IPS-NIHi7 (cell line): ENCODE measurements at regions not wholly inside any gene's neighbourhood (a gene's known extent, or its start where the extent isn't known, plus 50 kb on each side); places are given as distances from the start of the nearest gene placed in this dataset.
A peak's percentile ranks its signal among the peaks of the same experiment; 100 is the strongest.

Experiments
- DNase-seq: peaks from one replicate; pipeline ENCODE4 v3.0.0; 2012; ENCODE audit warnings: mixed read lengths; ENCODE audit errors: extremely low spot score

DNA sequence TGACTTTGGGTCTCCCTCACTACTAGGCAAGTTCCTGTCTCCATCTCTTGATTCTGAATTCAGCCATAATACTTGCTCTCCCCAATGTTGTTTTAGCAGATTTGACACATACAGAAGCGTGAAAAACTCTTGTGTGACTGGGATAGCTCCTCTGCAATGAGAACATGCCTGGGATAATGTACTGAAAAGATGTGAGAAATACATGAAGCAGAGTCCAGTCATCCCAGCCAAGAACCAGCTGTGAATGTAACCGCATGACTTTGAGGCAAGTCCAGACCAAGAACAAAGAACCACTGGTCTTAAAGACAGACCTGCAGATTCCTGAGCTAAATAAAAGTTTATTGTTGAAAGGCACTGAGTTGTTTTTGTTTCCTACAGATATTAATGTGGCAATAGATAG is 135.0 kb downstream of the NMUR2 start:
- DNase-seq = no peak

DNA sequence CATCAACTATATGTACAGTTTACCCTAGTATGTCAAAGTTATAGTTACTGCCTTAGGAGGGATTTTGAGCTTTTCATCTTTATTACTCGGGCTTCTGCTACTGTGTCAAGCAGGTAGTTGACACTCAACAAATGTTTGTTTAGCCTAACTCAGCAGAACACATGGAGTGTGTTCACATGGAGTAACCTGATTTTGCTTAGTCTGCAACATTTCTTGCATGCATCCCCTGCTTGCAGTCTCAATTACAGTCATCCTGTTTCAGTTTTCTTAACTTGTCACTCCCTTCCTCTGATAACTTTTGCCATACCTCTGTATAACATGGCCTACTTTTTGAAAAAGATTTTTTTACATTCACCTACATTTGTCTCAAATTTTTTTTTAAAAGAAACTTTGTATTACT is 135.5 kb downstream of the NMUR2 start:
- DNase-seq = no peak

GRCh38 chr5:152264645-152265254 is 140.3 kb downstream of the NMUR2 start:
- DNase-seq = no peak

- DNase-seq = peak; percentile 66
Observed at GRCh38 chr5:152262667-152263066, 142.4 kb downstream of the NMUR2 start.

- no peak for DNase-seq
Observed at GRCh38 chr5:152260940-152261339, 144.1 kb downstream of the NMUR2 start.

DNA sequence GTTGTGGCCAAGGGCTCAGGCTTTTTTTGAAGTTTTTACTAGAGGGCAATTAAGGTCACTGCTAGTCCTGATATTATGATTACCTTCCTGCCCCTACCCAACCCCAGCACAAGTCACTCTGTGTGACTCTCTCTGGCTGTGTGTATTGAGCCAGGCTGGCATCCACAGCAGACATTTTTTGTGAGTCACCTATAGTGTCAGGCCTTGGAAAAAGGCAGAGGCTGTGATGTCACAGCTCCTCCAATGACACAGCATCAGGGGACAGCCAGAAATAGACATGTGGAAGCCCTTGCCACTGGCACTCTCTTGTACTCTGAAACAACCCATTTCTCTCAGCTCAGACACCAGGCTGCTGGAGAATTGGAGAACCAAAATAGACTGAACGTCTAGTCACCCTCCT is 145.4 kb downstream of the NMUR2 start:
- no peak for DNase-seq

GRCh38 chr5:152256580-152256979 is 148.5 kb downstream of the NMUR2 start:
- DNase-seq = no peak

- DNase-seq = no peak
Observed at GRCh38 chr5:152255411-152255810, 149.7 kb downstream of the NMUR2 start.

- no peak for DNase-seq
Observed at GRCh38 chr5:152247850-152248385, 157.2 kb downstream of the NMUR2 start.

DNA sequence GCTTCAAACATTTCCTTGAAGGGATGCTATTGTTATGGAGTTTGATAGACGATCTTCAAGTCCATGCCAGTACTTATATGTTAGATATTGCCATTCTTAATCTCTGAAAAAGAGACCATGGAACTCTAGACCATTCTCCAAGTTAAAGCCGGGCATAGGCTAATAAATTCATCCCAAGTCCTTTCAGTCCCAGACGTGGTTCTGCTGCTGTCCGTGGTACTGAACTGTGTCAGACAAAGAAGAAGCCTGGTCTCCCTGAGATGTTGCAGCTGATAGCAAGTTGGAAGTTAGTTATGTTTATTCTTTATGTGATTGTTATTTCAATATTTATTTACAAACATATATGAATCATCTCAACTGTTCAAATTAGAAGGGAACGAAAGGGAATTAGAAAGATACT is 158.7 kb downstream of the NMUR2 start:
- DNase-seq = peak; percentile 65

DNA sequence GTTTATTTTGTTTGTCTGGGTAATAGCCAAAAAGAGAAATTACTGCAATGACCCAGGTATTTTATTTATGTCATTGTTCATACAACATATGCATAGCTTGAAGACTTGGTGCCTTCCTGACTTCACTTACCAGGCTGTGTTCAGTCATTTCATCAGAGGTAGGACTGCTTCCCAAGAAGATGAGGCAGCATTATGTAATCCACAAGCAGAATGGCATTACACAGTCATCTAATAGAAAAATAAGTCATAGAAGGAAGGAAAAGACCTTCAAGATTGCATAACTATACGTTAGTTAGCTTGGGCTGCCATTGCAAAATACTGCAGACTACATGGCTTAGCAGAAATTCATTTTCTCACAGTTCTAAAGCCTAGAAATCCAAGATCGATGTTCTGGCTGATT is 167.5 kb downstream of the NMUR2 start:
- DNase-seq = no peak

GRCh38 chr5:152226191-152226590 is 178.9 kb downstream of the NMUR2 start:
- no peak for DNase-seq

GRCh38 chr5:152221721-152222629 is 183.1 kb downstream of the NMUR2 start:
- no peak for DNase-seq

DNA sequence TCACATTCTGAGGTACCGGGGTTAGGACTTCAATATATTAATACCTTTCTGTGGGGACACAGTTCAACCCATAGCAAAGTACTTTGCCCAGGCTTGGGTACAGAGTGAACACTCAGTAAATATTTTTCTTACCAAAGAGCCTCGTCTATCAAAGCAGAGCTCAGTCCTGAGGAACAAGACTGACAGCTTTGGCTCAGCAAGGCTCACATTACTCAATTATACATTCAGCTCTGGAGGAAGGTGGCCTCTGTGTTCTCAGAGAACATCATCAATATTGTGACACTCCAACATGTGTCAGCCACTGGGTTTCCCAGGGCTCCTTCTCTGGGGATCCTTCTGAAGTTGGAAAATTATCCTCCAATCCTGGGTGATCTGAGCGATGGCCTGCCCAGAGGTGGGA is 186.4 kb downstream of the NMUR2 start:
- DNase-seq = no peak

DNA sequence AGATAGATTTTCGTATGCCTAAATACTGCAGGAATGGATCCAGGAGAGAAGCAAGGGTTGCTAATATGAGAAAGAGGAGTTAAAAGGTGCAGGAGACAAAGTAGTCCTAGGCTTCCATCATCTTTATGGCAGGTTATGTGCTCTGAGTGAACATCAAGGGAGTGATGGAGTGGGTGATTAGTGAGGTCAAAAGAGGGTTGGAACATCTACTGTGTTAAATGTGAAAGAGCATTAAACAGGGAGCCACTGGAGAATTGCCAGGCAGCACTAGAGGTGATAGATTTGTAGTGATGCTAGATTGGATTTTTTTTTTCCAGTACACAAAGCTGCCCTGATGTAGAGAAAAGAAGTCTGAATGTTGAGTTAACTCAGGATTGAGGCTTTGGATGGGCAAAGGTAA is 199.3 kb downstream of the NMUR2 start:
- no peak for DNase-seq

DNA sequence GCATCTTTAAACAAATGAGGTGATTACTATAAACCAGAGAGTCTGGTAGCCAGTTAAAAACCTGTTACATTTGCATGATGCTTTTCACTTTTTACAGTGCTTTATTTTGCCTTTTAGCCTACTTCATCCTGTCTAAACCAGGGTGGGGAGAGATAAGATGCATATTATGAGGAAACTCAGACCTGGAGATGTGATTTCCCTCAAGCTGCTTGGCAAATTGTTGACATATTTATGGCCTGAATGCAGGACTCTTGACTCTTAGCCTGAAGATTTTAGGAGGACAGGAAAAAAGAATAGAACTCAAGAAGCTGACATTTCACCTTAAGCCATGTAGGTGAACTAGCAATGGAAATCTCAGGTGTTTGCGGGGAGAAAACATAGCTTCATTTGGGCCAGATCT is 202.8 kb downstream of the NMUR2 start:
- no peak for DNase-seq

GRCh38 chr5:152193391-152194107 is 211.5 kb downstream of the NMUR2 start:
- no peak for DNase-seq

DNA sequence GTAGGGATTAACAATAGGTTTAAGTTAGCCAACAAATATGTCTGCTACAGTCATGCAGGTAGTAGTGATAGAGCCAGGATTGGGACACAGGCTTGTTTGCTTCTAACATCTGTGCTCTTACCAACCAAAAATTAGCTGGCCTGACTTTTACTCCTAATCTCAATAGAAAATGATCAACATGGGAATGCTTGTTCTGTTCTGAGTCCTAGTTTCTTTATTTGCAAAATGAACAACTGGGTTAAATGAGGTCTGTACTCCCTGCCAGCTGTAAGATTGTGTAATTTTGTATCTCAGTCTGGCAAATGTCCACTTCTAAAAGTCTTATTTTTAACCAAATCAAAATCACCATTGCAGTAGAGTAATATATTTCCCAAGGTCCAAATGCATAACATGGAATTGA is 216.8 kb downstream of the NMUR2 start:
- no peak for DNase-seq

GRCh38 chr5:152187668-152188067 is 217.4 kb downstream of the NMUR2 start:
- DNase-seq = no peak

DNA sequence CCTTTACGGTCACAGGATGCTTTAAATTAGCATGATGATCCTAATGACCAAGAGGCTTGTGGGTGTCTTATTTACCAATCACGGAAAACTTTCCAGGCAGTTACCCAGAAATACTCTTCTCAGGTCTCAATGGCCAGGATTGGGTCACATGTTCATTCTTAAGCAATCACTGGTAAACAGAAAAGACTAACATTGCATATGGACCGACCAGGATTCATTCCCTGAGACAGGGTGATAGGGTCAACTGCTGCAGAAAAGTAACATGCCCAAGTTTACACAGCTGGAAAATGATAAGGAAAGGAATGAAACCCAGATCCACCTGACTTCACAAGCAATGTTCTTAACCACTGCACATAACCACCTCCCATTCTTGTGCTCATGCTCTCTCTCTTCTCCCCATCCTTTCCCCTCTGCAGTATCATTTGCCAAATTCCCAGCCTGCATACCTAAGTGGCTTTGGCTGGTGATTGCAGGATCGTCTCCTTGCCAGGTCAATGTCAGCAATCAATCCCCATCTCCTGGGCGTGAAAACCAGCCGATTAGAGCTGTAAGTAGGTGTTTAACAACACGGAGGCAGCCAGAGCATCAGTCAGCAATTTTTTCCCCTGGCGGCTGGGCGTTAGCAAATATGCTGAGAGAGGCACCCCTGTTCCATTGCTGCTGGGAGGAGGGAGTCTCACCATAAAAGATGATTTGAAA is 219.4 kb downstream of the NMUR2 start:
- DNase-seq = no peak

- DNase-seq = no peak
Observed at GRCh38 chr5:152184266-152184665, 220.8 kb downstream of the NMUR2 start.

- no peak for DNase-seq
Observed at GRCh38 chr5:152181461-152181860, 223.6 kb downstream of the NMUR2 start.
